Spleen (tissue), 7 donors: ENCODE measurements at regions not wholly inside any gene's neighbourhood (a gene's known extent, or its start where the extent isn't known, plus 50 kb on each side); places are given as distances from the start of the nearest gene placed in this dataset.

ENCODE experiments used
- CTCF ChIP-seq, 11 experiments: fragments of 200-600 bp in 7 of 11; fragments of 450-650 bp in 4 of 11; sonication (generic) in 4 of 11; IDR thresholded peaks in 8 of 11; conservative IDR thresholded peaks in 3 of 11; 1 replicate in 7 of 11; 2 replicates in 4 of 11; pipeline versions ENCODE4 v1.4.0 to v1.8.0; 2016 to 2021; ENCODE audit warnings: antibody characterized with exemption in 11 of 11, inconsistent platforms in 4 of 11, mild to moderate bottlenecking in 1 of 11
- POLR2AphosphoS5 ChIP-seq, 3 donors: sonication (generic); formaldehyde crosslinking; IDR thresholded peaks; one replicate each; pipeline ENCODE4 v1.5.1; 2017; ENCODE audit warnings: antibody characterized with exemption in 3 of 3
- donor health status: DM: no; HTN: no; CAD: no; lungs with moderate emphysema.
- donor health status: DM: no; HTN: no; CAD: no.
- donor health status: DM: no; HTN: no; CAD: no.

GRCh38 chr2:100645695-100646429, 83.1 kb downstream of the PDCL3 start:
- TF ChIP-seq CTCF (IDR thresholded peaks at IDR 0.05 in 8 of 11, conservative IDR thresholded peaks at IDR 0.05 in 3 of 11): no peak
- no peak for TF ChIP-seq POLR2AphosphoS5 (IDR thresholded peaks at IDR 0.05)
